ENCODE measurements at regions not wholly inside any gene's neighbourhood (a gene's known extent, or its start where the extent isn't known, plus 50 kb on each side); places are given as distances from the start of the nearest gene placed in this dataset.

GRCh38 chr2:204280262-204280668, 265.0 kb upstream of the PARD3B start:
- CTCF ChIA-PET = interaction anchor here (1.0 kb wide), 1 partner anchor 20 kb away, joined by 4 read pairs; no protein-coding TSS in a partner anchor
- TF ChIP-seq CTCF (IDR thresholded peaks at IDR 0.05; ENCODE audit: control extremely low read depth, extremely low read depth, low read depth, missing control alignments) = no peak
- no peak for DNase-seq (ENCODE audit: extremely low spot score)
- POLR2A ChIA-PET = no interaction called here

DNA sequence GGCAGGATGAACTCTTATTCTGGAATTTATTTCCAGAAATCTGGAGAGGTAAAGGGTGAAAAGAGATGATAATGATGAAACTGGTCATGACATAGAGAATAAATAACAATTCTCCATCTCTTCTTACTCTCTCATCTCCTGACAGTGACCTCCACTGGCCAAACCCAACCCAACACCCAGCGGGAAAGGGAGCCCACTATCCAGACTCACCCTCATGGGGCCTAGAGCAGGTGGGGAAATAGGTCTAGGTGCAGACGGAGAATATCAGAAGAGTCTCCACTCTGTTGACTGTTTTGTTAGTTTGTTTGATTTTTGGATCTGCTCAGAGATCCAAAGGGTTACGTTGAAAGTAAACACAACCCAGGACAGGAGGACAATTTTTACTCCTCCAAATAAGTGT, 263.2 kb upstream of the PARD3B start:
- CTCF ChIA-PET = no interaction called here
- no peak for DNase-seq (ENCODE audit: extremely low spot score)
- TF ChIP-seq CTCF (IDR thresholded peaks at IDR 0.05; ENCODE audit: control extremely low read depth, extremely low read depth, low read depth, missing control alignments) = no peak
- POLR2A ChIA-PET = no interaction called here

GRCh38 chr2:204282525-204282924, 262.8 kb upstream of the PARD3B start:
- DNase-seq (ENCODE audit: extremely low spot score) = no peak
- no peak for TF ChIP-seq CTCF (IDR thresholded peaks at IDR 0.05; ENCODE audit: control extremely low read depth, extremely low read depth, low read depth, missing control alignments)

DNA sequence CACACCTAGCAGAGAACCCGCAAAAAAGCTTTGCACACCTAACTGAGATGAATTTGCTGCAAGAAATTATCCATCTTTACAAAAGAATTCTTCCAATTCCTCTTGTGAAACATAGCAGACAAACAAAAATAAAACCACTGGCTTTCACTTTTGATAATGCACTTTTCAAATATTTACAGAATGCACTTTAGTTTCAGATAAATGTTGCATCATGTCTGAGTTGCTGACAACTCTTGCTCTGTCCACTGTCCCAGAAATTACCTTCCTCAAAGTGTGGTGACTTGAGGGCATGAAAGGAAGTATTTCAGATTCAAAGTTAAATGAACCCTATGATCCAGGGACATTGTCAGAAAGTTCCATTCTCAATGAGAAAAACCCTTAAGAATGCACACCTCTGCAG, 256.2 kb upstream of the PARD3B start:
- POLR2A ChIA-PET = no interaction called here

More at GRCh38 chr2:204282525-204282924, 262.8 kb upstream of the PARD3B start:
- ChIA-PET CTCF (no interaction called here), POLR2A (no interaction called here)

GRCh38 chr2:204292439-204292838, 252.8 kb upstream of the PARD3B start:
- ChIA-PET CTCF (no interaction called here), POLR2A (no interaction called here)
- DNase-seq (ENCODE audit: extremely low spot score) = no peak
- no peak for TF ChIP-seq CTCF (IDR thresholded peaks at IDR 0.05; ENCODE audit: control extremely low read depth, extremely low read depth, low read depth, missing control alignments)

More for the DNA sequence above, 256.2 kb upstream of the PARD3B start:
- TF ChIP-seq CTCF (IDR thresholded peaks at IDR 0.05; ENCODE audit: control extremely low read depth, extremely low read depth, low read depth, missing control alignments) = no peak
- CTCF ChIA-PET = no interaction called here
- DNase-seq (ENCODE audit: extremely low spot score) = no peak

DNA sequence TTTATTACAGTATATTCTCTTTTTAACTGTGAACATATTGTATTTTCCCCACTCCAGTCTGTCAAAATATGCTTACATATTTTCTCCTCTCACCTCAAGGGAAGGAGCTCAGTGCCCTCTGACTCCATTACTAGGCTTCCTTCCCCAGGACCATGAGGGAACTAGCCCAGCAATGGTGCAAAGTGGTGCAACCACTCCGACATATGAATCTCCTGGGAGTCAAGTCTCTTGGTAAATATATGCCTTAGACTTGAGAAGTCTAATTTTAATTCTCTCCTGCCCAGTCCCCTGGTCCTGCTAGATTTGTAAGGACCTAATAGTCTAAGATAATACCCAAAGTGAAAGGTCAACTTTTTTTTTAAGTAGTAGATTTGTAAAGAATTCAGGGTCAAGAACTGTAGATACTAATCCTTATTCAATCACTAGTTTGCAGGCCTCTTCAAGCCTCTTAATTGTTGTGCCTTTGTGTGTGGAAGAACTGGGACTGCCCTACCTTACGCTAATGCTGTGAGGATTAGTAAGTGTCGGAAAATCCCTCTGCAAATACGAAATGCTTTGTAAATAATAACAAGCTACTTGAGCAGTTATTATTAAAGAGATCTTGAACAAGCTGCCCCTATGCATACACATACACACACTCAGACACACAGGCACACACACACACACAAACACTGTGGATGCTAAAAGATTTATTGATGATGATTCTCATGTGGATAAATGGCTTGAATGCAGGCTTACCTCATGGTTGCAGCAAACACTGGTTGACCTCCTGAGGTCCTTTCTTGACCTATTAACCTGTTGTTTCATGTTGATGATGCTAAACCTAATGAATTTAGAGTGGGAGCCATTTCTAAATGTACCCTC, 251.2 kb upstream of the PARD3B start:
- TF ChIP-seq CTCF (IDR thresholded peaks at IDR 0.05; ENCODE audit: control extremely low read depth, extremely low read depth, low read depth, missing control alignments) = no peak
- ChIA-PET POLR2A (no interaction called here), CTCF (interaction anchor here (0.7 to 1.0 kb wide), 2 partner anchors 11 to 17 kb away, joined by 3 read pairs; no protein-coding TSS in a partner anchor)
- no peak for DNase-seq (ENCODE audit: extremely low spot score)

All from GM10248 (cell line).